Activated CD8-positive, alpha-beta T cell treated with anti-CD3 and anti-CD28 coated beads, Interleukin-2, amount 10 ng/mL, durations not matched to agents 7 days and 5 days (primary cell): ENCODE measurements at regions not wholly inside any gene's neighbourhood (a gene's known extent, or its start where the extent isn't known, plus 50 kb on each side); places are given as distances from the start of the nearest gene placed in this dataset.
"Not testable (repeated sequence)": the region's sequence is repeated elsewhere in the genome, so short reads cannot be mapped to it uniquely, and the experiment has no call there.

Experiments
- ATAC-seq: fragments of 150-1000 bp; cut with Tn5 transposase; one replicate; pipeline ENCODE4 v1.10.0; 2021; ENCODE audit warnings: moderate library complexity
- CTCF ChIA-PET: fragments of 350-600 bp; sonication (Branson Sonifier 250); formaldehyde crosslinking; loops from one replicate; lab custom pipeline; 2021; ENCODE audit warnings: antibody characterized with exemption; lab: Charles Lee
- POLR2A ChIA-PET: fragments of 350-600 bp; sonication (Branson Sonifier 250); formaldehyde crosslinking; loops from one replicate; lab custom pipeline; 2021; ENCODE audit warnings: antibody characterized with exemption; lab: Charles Lee
- DNase-seq: peaks from one replicate; pipeline ENCODE4 v3.0.0-alpha.2; 2020
- H3K27ac Mint-ChIP-seq: one replicate; pipeline ENCODE4 v1.8.0; 2021; ENCODE audit warnings: mild to moderate bottlenecking, mixed read lengths
- H3K27me3 Mint-ChIP-seq: one replicate; pipeline ENCODE4 v1.8.0; 2021; ENCODE audit warnings: low read depth, mixed read lengths
- H3K36me3 Mint-ChIP-seq: one replicate; pipeline ENCODE4 v1.8.0; 2021; ENCODE audit warnings: low read depth, mixed read lengths
- H3K4me1 Mint-ChIP-seq: one replicate; pipeline ENCODE4 v1.8.0; 2021; ENCODE audit warnings: low read depth, mixed read lengths
- H3K4me3 Mint-ChIP-seq: one replicate; pipeline ENCODE4 v1.8.0; 2021; ENCODE audit warnings: mild to moderate bottlenecking, mixed read lengths
- H3K9me3 Mint-ChIP-seq: one replicate; pipeline ENCODE4 v1.8.0; 2022; ENCODE audit warnings: mixed read lengths; ENCODE audit not compliant: insufficient read depth

DNA sequence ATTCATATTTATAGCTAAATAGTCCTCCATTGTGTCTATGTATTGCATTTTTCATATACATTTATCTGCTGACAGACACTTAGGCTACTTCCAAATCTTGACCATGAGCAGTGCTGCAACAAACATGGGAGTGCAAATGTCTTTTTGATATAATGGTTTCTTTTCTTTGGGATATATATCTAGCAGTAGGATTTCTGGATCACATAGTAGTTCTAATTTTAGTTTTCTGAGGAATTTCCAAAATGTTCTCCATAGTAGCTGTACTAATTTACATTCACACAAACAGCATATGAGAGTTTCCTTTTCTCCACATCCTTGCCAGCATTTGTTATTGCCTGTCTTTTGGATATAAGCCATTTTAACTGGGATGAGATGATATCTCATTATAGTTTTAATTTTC is 1521.3 kb downstream of the REEP3 start:
- Mint-ChIP-seq H3K4me3 (no peak overlapping the region), H3K27ac (no peak overlapping the region), H3K36me3 (no peaks in the 10 kb centered on the region), H3K4me1 (no peaks in the 10 kb centered on the region), H3K27me3 (no peaks in the 10 kb centered on the region), H3K9me3 (peaks cover 3% of the 10 kb centered on the region)
- POLR2A ChIA-PET: no interaction called here
- CTCF ChIA-PET: no interaction called here
- no peak for DNase-seq
- no peak for ATAC-seq

DNA sequence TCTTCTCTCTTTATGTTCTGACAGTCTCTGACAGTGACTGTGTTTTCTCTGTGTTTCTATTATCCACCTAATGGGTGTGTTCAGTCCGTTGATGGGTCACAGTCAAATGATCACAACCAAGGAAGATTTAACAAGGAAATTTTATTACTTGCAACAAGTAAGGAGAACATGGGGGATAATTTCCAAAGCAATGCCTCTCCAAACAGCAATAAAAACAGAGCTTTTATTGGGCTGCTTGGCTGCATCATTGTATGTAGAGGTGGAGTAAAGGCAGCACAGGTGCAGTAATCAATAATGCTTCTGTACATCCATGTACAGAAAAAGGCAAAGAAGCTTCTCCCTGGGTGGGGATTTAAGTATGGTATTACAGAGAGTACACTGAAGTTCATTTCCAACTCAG is 1525.6 kb downstream of the REEP3 start:
- H3K4me3 Mint-ChIP-seq: no peak overlapping the region
- POLR2A ChIA-PET: no interaction called here
- no peak for DNase-seq

DNA sequence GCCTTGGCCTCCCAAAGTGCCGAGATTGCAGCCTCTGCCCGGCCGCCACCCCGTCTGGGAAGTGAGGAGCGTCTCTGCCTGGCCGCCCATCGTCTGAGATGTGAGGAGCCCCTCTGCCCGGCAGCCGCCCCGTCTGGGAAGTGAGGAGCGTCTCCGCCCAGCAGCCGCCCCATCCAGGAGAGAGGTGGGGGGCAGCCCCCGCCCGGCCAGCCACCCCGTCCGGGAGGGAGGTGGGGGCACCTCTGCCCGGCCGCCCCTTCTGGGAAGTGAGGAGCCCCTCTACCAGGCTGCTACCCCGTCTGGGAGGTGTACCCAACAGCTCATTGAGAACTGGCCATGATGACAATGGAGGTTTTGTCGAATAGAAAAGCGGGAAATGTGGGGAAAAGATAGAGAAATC is 1530.9 kb downstream of the REEP3 start:
- H3K4me3 Mint-ChIP-seq, H3K36me3 Mint-ChIP-seq, H3K9me3 Mint-ChIP-seq, POLR2A ChIA-PET, H3K4me1 Mint-ChIP-seq, DNase-seq, CTCF ChIA-PET, H3K27me3 Mint-ChIP-seq, ATAC-seq, H3K27ac Mint-ChIP-seq: not testable (repeated sequence)

More for the DNA sequence above, 1525.6 kb downstream of the REEP3 start:
- ATAC-seq: no peak
- Mint-ChIP-seq H3K36me3 (no peaks in the 10 kb centered on the region), H3K4me1 (no peaks in the 10 kb centered on the region), H3K27ac (no peak overlapping the region), H3K9me3 (peaks cover 3% of the 10 kb centered on the region), H3K27me3 (no peaks in the 10 kb centered on the region)
- CTCF ChIA-PET: no interaction called here

DNA sequence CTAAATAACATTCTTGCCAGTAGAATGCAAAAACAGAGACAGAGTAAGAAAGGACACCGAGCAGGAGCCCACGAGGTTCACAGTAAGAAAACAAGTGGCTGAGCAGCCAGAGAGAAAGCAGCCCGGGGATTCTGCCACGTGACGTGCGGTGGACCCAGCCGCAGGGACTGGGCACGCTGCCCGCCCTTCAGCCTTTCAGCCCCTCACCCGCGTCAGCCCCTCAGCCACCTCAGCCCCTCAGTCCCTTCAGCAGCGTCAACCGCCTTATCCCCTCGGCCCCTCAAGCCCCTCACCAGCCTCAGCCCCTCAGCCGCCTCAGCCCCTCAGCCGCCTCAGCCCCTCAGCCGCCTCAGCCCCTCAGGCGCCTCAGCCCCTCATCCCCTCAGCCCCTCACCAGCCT is 1532.2 kb downstream of the REEP3 start:
- H3K4me3 Mint-ChIP-seq, H3K27me3 Mint-ChIP-seq, CTCF ChIA-PET, H3K27ac Mint-ChIP-seq, H3K4me1 Mint-ChIP-seq, ATAC-seq, H3K36me3 Mint-ChIP-seq, DNase-seq, POLR2A ChIA-PET, H3K9me3 Mint-ChIP-seq: not testable (repeated sequence)

GRCh38 chr10:65053831-65054351 is 1532.7 kb downstream of the REEP3 start:
- H3K4me1 Mint-ChIP-seq, CTCF ChIA-PET, H3K36me3 Mint-ChIP-seq, H3K4me3 Mint-ChIP-seq, H3K27ac Mint-ChIP-seq, H3K27me3 Mint-ChIP-seq, ATAC-seq, DNase-seq, H3K9me3 Mint-ChIP-seq, POLR2A ChIA-PET: not testable (repeated sequence)

DNA sequence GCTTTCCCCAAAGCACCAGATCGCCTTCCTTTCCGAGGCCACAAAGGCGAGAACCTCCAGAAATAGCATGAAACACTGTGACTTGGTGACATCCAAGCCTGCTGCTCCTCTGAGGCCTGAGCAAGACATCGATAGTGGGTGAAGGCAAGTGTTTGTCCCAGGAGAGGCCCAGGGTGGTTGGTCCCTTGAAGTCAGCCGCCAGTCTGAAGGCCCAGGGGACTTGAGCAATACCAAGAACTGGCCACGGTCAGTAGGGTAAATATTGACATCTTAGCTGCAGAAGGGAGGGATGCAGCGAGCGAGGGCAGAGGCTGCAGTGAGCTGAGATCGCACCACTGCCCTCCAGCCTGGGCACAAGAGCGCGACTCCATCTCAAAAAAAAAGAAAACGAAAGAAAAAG is 1533.5 kb downstream of the REEP3 start:
- H3K4me1 Mint-ChIP-seq, DNase-seq, H3K36me3 Mint-ChIP-seq, H3K4me3 Mint-ChIP-seq, CTCF ChIA-PET, H3K27me3 Mint-ChIP-seq, POLR2A ChIA-PET, H3K9me3 Mint-ChIP-seq, ATAC-seq, H3K27ac Mint-ChIP-seq: not testable (repeated sequence)

DNA sequence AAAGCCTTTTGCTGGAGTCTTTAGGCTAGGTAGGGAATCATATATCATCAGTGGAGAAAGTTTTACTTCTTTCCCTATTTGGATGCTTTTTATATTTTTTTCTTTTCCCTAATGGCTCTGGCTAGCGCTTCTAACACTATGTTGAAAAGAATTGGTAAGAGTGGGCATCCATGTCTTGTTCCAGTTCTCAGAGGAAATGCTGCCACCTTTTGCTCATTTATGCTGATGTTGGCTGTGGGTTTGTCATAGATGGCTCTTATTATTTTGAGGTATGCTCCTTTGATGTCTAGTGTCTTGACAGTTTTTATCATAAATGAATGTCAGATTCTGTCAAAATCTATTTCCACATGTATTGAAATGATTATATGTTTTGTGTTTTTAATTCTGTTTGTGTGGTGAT is 1544.1 kb downstream of the REEP3 start:
- ATAC-seq (no peak), DNase-seq (no peak)
- H3K4me1 Mint-ChIP-seq: no peaks in the 10 kb centered on the region
- no peaks in the 10 kb centered on the region for H3K27me3 Mint-ChIP-seq
- CTCF ChIA-PET: no interaction called here
- POLR2A ChIA-PET: no interaction called here
- no peaks in the 10 kb centered on the region for H3K36me3 Mint-ChIP-seq
- H3K9me3 Mint-ChIP-seq: peaks cover 7% of the 10 kb centered on the region
- H3K4me3 Mint-ChIP-seq: no peak overlapping the region
- H3K27ac Mint-ChIP-seq: no peak overlapping the region

GRCh38 chr10:65083222-65083621 is 1562.0 kb downstream of the REEP3 start:
- ATAC-seq: no peak
- CTCF ChIA-PET: no interaction called here
- peaks cover 15% of the 10 kb centered on the region for H3K9me3 Mint-ChIP-seq

DNA sequence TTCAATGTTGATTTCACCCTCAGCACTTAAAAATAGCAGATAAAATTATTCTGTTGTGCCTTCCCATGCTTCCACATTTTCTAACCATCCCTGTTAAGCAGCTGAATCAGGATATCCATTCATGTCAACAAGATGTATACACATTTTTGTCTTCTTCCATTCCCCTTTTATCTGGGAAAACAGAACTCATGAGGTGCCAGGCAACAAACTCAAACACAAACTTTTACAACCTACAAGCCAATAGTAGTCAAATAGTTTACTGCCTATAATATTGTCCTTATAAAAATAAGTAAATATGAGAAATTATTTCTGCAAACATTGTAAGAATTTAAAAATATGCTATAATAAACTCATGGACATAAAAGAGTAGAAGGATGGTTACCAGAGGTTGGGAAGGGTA is 1569.8 kb downstream of the REEP3 start:
- ATAC-seq (no peak), DNase-seq (no peak)
- Mint-ChIP-seq H3K36me3 (no peaks in the 10 kb centered on the region), H3K9me3 (peaks cover 5% of the 10 kb centered on the region), H3K27me3 (no peaks in the 10 kb centered on the region), H3K4me1 (no peaks in the 10 kb centered on the region), H3K4me3 (no peak overlapping the region), H3K27ac (no peak overlapping the region)
- ChIA-PET POLR2A (no interaction called here), CTCF (no interaction called here)

More at GRCh38 chr10:65083222-65083621, 1562.0 kb downstream of the REEP3 start:
- Mint-ChIP-seq H3K27ac (no peak overlapping the region), H3K4me3 (no peak overlapping the region), H3K27me3 (no peaks in the 10 kb centered on the region), H3K36me3 (no peaks in the 10 kb centered on the region), H3K4me1 (no peaks in the 10 kb centered on the region)
- DNase-seq: no peak
- POLR2A ChIA-PET: no interaction called here

GRCh38 chr10:65100146-65100545 is 1578.9 kb downstream of the REEP3 start:
- Mint-ChIP-seq H3K36me3 (no peaks in the 10 kb centered on the region), H3K4me1 (no peaks in the 10 kb centered on the region), H3K4me3 (no peak overlapping the region), H3K27ac (no peak overlapping the region), H3K9me3 (peaks cover 6% of the 10 kb centered on the region), H3K27me3 (no peaks in the 10 kb centered on the region)
- ChIA-PET POLR2A (no interaction called here), CTCF (no interaction called here)
- DNase-seq (no peak), ATAC-seq (no peak)

- CTCF ChIA-PET, H3K27me3 Mint-ChIP-seq, H3K36me3 Mint-ChIP-seq, H3K9me3 Mint-ChIP-seq, ATAC-seq, H3K4me3 Mint-ChIP-seq, H3K4me1 Mint-ChIP-seq, DNase-seq, POLR2A ChIA-PET, H3K27ac Mint-ChIP-seq: not testable (repeated sequence)
Measured at GRCh38 chr10:65100881-65101280, 1579.7 kb downstream of the REEP3 start.

GRCh38 chr10:65110009-65110408 is 1588.8 kb downstream of the REEP3 start:
- Mint-ChIP-seq H3K27ac (no peak overlapping the region), H3K9me3 (peaks cover 17% of the 10 kb centered on the region), H3K36me3 (no peaks in the 10 kb centered on the region), H3K4me1 (no peaks in the 10 kb centered on the region), H3K27me3 (no peaks in the 10 kb centered on the region), H3K4me3 (no peak overlapping the region)
- ATAC-seq (no peak), DNase-seq (no peak)
- ChIA-PET POLR2A (no interaction called here), CTCF (no interaction called here)

GRCh38 chr10:65111059-65111458 is 1589.9 kb downstream of the REEP3 start:
- ATAC-seq, H3K36me3 Mint-ChIP-seq, H3K4me1 Mint-ChIP-seq, DNase-seq, H3K4me3 Mint-ChIP-seq, H3K27me3 Mint-ChIP-seq, CTCF ChIA-PET, H3K27ac Mint-ChIP-seq, POLR2A ChIA-PET: not testable (repeated sequence)
- peaks cover 17% of the 10 kb centered on the region for H3K9me3 Mint-ChIP-seq
